ENCODE measurements at regions not wholly inside any gene's neighbourhood (a gene's known extent, or its start where the extent isn't known, plus 50 kb on each side); places are given as distances from the start of the nearest gene placed in this dataset.
"Not testable (repeated sequence)": the region's sequence is repeated elsewhere in the genome, so short reads cannot be mapped to it uniquely, and the experiment has no call there.

GRCh38 chr2:204144492-204144891 lies 207.9 kb downstream of the ICOS start:
- TF ChIP-seq EZH2 (IDR thresholded peaks at IDR 0.05; ENCODE audit: low read length, missing control alignments) (no peak), CTCF (conservative IDR thresholded peaks at IDR 0.05 in 1 of 2, IDR thresholded peaks at IDR 0.05 in 1 of 2; ENCODE audit: low read depth in 1 of 2, low read length in 2 of 2) (no peak)
- Histone ChIP-seq H3K27me3 (ENCODE audit: control insufficient read depth, insufficient read depth, low read length) (peaks cover 4% of the 10 kb centered on the region), H3K79me2 (ENCODE audit: control insufficient read depth, insufficient read depth, low read length) (no peaks in the 10 kb centered on the region)

GRCh38 chr2:204145263-204145751 lies 208.7 kb downstream of the ICOS start:
- H3K9ac ChIP-seq (ENCODE audit: insufficient read depth, low read length): no peak overlapping the region
- no peaks in the 10 kb centered on the region for H3K9me3 ChIP-seq (ENCODE audit: control insufficient read depth, insufficient read depth, low read depth, low read length)
- H3K79me2 ChIP-seq (ENCODE audit: control insufficient read depth, insufficient read depth, low read length): no peaks in the 10 kb centered on the region
- H4K20me1 ChIP-seq (ENCODE audit: control insufficient read depth, extremely low read depth, insufficient read depth, low read length): no peaks in the 10 kb centered on the region
- no peak overlapping the region for H3K27ac ChIP-seq (ENCODE audit: insufficient read depth, low read length)
- H3K4me3 ChIP-seq (replicated peaks in 1 of 4; ENCODE audit: control extremely low read depth in 1 of 4, insufficient read depth in 1 of 4, low read depth in 3 of 4, low read length in 4 of 4): peak overlapping the region; percentile 45 to 71 (median 50)
- peak overlapping the region; percentile 85 for H3K4me2 ChIP-seq (ENCODE audit: extremely low read depth, insufficient read depth, low read length)
- no peaks in the 10 kb centered on the region for H3K4me1 ChIP-seq (ENCODE audit: control insufficient read depth, extremely low read depth, insufficient read depth, low read length)
- no peaks in the 10 kb centered on the region for H3K36me3 ChIP-seq (ENCODE audit: control insufficient read depth, insufficient read depth, low read length)
- peak; percentile 54 to 76 for DNase-seq (ENCODE audit: low read depth in 2 of 2)
- H2AFZ ChIP-seq (ENCODE audit: low read length): peak overlapping the region; percentile 71
- peaks cover 4% of the 10 kb centered on the region for H3K27me3 ChIP-seq (ENCODE audit: control insufficient read depth, insufficient read depth, low read length)
- TF ChIP-seq EZH2 (IDR thresholded peaks at IDR 0.05; ENCODE audit: low read length, missing control alignments) (no peak), CTCF (conservative IDR thresholded peaks at IDR 0.05 in 1 of 2, IDR thresholded peaks at IDR 0.05 in 1 of 2; ENCODE audit: low read depth in 1 of 2, low read length in 2 of 2) (peak; percentile 96 to 97)

More at GRCh38 chr2:204144492-204144891, 207.9 kb downstream of the ICOS start:
- Histone ChIP-seq H3K4me2 (ENCODE audit: extremely low read depth, insufficient read depth, low read length) (no peak overlapping the region), H3K4me3 (replicated peaks in 1 of 4; ENCODE audit: control extremely low read depth in 1 of 4, insufficient read depth in 1 of 4, low read depth in 3 of 4, low read length in 4 of 4) (no peak overlapping the region), H3K27ac (ENCODE audit: insufficient read depth, low read length) (no peak overlapping the region), H4K20me1 (ENCODE audit: control insufficient read depth, extremely low read depth, insufficient read depth, low read length) (no peaks in the 10 kb centered on the region), H3K4me1 (ENCODE audit: control insufficient read depth, extremely low read depth, insufficient read depth, low read length) (no peaks in the 10 kb centered on the region), H3K9me3 (ENCODE audit: control insufficient read depth, insufficient read depth, low read depth, low read length) (no peaks in the 10 kb centered on the region), H2AFZ (ENCODE audit: low read length) (no peak overlapping the region), H3K36me3 (ENCODE audit: control insufficient read depth, insufficient read depth, low read length) (no peaks in the 10 kb centered on the region), H3K9ac (ENCODE audit: insufficient read depth, low read length) (no peak overlapping the region)
- DNase-seq (ENCODE audit: low read depth in 2 of 2): no peak

- Histone ChIP-seq H3K4me2 (ENCODE audit: extremely low read depth, insufficient read depth, low read length) (peak overlapping the region; percentile 85), H3K79me2 (ENCODE audit: control insufficient read depth, insufficient read depth, low read length) (no peaks in the 10 kb centered on the region), H3K9me3 (ENCODE audit: control insufficient read depth, insufficient read depth, low read depth, low read length) (no peaks in the 10 kb centered on the region), H3K27me3 (ENCODE audit: control insufficient read depth, insufficient read depth, low read length) (peaks cover 1% of the 10 kb centered on the region), H3K27ac (ENCODE audit: insufficient read depth, low read length) (no peak overlapping the region), H3K9ac (ENCODE audit: insufficient read depth, low read length) (no peak overlapping the region), H4K20me1 (ENCODE audit: control insufficient read depth, extremely low read depth, insufficient read depth, low read length) (no peaks in the 10 kb centered on the region), H3K36me3 (ENCODE audit: control insufficient read depth, insufficient read depth, low read length) (no peaks in the 10 kb centered on the region), H3K4me3 (replicated peaks in 1 of 4; ENCODE audit: control extremely low read depth in 1 of 4, insufficient read depth in 1 of 4, low read depth in 3 of 4, low read length in 4 of 4) (peak overlapping the region; percentile 45 to 71 (median 50)), H2AFZ (ENCODE audit: low read length) (peak overlapping the region; percentile 71), H3K4me1 (ENCODE audit: control insufficient read depth, extremely low read depth, insufficient read depth, low read length) (no peaks in the 10 kb centered on the region)
- DNase-seq (ENCODE audit: low read depth in 2 of 2): no peak
- TF ChIP-seq CTCF (conservative IDR thresholded peaks at IDR 0.05 in 1 of 2, IDR thresholded peaks at IDR 0.05 in 1 of 2; ENCODE audit: low read depth in 1 of 2, low read length in 2 of 2) (no peak), EZH2 (IDR thresholded peaks at IDR 0.05; ENCODE audit: low read length, missing control alignments) (no peak)
These were observed 209.2 kb downstream of the ICOS start for GRCh38 chr2:204145791-204146190.

- H2AFZ ChIP-seq (ENCODE audit: low read length); H3K9ac ChIP-seq (ENCODE audit: insufficient read depth, low read length); H3K79me2 ChIP-seq (ENCODE audit: control insufficient read depth, insufficient read depth, low read length); H3K4me2 ChIP-seq (ENCODE audit: extremely low read depth, insufficient read depth, low read length); H3K4me1 ChIP-seq (ENCODE audit: control insufficient read depth, extremely low read depth, insufficient read depth, low read length); H3K36me3 ChIP-seq (ENCODE audit: control insufficient read depth, insufficient read depth, low read length); H3K27ac ChIP-seq (ENCODE audit: insufficient read depth, low read length); H3K9me3 ChIP-seq (ENCODE audit: control insufficient read depth, insufficient read depth, low read depth, low read length); H3K4me3 ChIP-seq (replicated peaks in 1 of 4; ENCODE audit: control extremely low read depth in 1 of 4, insufficient read depth in 1 of 4, low read depth in 3 of 4, low read length in 4 of 4); H3K27me3 ChIP-seq (ENCODE audit: control insufficient read depth, insufficient read depth, low read length); H4K20me1 ChIP-seq (ENCODE audit: control insufficient read depth, extremely low read depth, insufficient read depth, low read length); DNase-seq (ENCODE audit: low read depth in 2 of 2): not testable (repeated sequence)
These were observed 210.5 kb downstream of the ICOS start for GRCh38 chr2:204147040-204147439.
